ENCODE measurements at regions not wholly inside any gene's neighbourhood (a gene's known extent, or its start where the extent isn't known, plus 50 kb on each side); places are given as distances from the start of the nearest gene placed in this dataset.

GRCh38 chr5:124580925-124581737 is 165.3 kb downstream of the ZNF608 start (continued):
- TF ChIP-seq ARNTL (CRISPR knock-in tag; IDR thresholded peaks at IDR 0.05) (no peak), ZNF704 (CRISPR knock-in tag; IDR thresholded peaks at IDR 0.05; ENCODE audit: borderline replicate concordance) (no peak), KMT2B (CRISPR knock-in tag; IDR thresholded peaks at IDR 0.05) (no peak), TBX3 (IDR thresholded peaks at IDR 0.05; ENCODE audit: borderline replicate concordance) (peak; percentile 55; the same call in 1 of the 2 replicates), HOXA7 (CRISPR knock-in tag; IDR thresholded peaks at IDR 0.05) (no peak), MZF1 (CRISPR knock-in tag; IDR thresholded peaks at IDR 0.05; ENCODE audit: borderline replicate concordance) (no peak), ZNF772 (CRISPR knock-in tag; IDR thresholded peaks at IDR 0.05) (no peak), SP5 (CRISPR knock-in tag; IDR thresholded peaks at IDR 0.05; ENCODE audit: borderline replicate concordance, low read depth) (no peak; the same call in 1 of the 2 replicates), FLYWCH1 (CRISPR knock-in tag; IDR thresholded peaks at IDR 0.05) (no peak), NR2F1 (CRISPR knock-in tag; IDR thresholded peaks at IDR 0.05) (peak; percentile 6 to 63; a peak in 1 of 4 replicates), NFKB2 (CRISPR knock-in tag; IDR thresholded peaks at IDR 0.05; ENCODE audit: borderline replicate concordance) (no peak), ZNF326 (CRISPR knock-in tag; IDR thresholded peaks at IDR 0.05; ENCODE audit: borderline replicate concordance) (no peak), ZBTB34 (CRISPR knock-in tag; IDR thresholded peaks at IDR 0.05) (no peak; the same call in 1 of the 2 replicates), RARG (CRISPR knock-in tag; IDR thresholded peaks at IDR 0.05; ENCODE audit: low read depth) (no peak), SKIL (CRISPR knock-in tag; IDR thresholded peaks at IDR 0.05; ENCODE audit: borderline replicate concordance) (peak; percentile 74), SRSF1 (optimal IDR thresholded peaks at IDR 0.05; ENCODE audit: low read depth, low read length) (no peak), ZBTB3 (CRISPR knock-in tag; IDR thresholded peaks at IDR 0.05; ENCODE audit: borderline replicate concordance, low read depth) (0 out of 2 replicates have a peak, but pooled peaks have one; percentile 36), GRHL1 (CRISPR knock-in tag; conservative IDR thresholded peaks at IDR 0.05) (no peak), NFYB (CRISPR knock-in tag; IDR thresholded peaks at IDR 0.05) (no peak)
- TF ChIP-seq, protein P1, sequence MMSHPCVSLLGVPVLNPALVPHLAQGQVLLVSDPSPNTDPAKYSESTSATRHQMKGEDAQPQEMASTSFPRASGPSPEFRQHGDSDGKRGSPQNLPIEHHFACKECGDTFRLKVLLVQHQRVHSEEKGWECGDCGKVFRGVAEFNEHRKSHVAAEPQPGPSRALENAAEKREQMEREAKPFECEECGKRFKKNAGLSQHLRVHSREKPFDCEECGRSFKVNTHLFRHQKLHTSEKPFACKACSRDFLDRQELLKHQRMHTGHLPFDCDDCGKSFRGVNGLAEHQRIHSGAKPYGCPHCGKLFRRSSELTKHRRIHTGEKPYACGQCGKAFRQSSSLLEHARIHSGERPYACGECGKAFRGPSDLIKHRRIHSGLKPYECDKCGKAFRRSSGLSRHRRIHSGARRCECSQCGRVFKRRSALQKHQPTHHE (CRISPR knock-in tag; IDR thresholded peaks at IDR 0.05; ENCODE audit: borderline replicate concordance), result no peak
